Calu3 (cell line): ENCODE measurements at regions not wholly inside any gene's neighbourhood (a gene's known extent, or its start where the extent isn't known, plus 50 kb on each side); places are given as distances from the start of the nearest gene placed in this dataset.

Source experiments
- BruUV-seq: library from RNA; stranded (reverse); fragments of 400-500 nt; replicated peaks from 2 replicates; lab custom pipeline; 2021; lab: Mats Ljungman, UMichigan
- CTCF ChIA-PET: fragments of 300-600 bp; sonication (Branson Sonifier 250); formaldehyde crosslinking; loops from one replicate; lab custom pipeline; 2022; ENCODE audit warnings: antibody characterized with exemption; lab: Charles Lee
- DNase-seq: peaks from one replicate; pipeline ENCODE4 v3.0.0; 2022
- H3K27ac Mint-ChIP-seq: one replicate; pipeline ENCODE4 v1.8.0; 2022; ENCODE audit warnings: mixed read lengths; ENCODE audit not compliant: unreplicated experiment
- H3K27me3 Mint-ChIP-seq: one replicate; pipeline ENCODE4 v1.8.0; 2022; ENCODE audit warnings: mixed read lengths; ENCODE audit not compliant: unreplicated experiment
- H3K36me3 Mint-ChIP-seq: one replicate; pipeline ENCODE4 v1.8.0; 2022; ENCODE audit warnings: mild to moderate bottlenecking, moderate library complexity, mixed read lengths; ENCODE audit not compliant: insufficient read depth, unreplicated experiment
- H3K4me1 Mint-ChIP-seq: one replicate; pipeline ENCODE4 v1.8.0; 2022; ENCODE audit warnings: mild to moderate bottlenecking, low read depth, mixed read lengths; ENCODE audit not compliant: unreplicated experiment
- H3K4me3 Mint-ChIP-seq: one replicate; pipeline ENCODE4 v1.8.0; 2022; ENCODE audit warnings: mild to moderate bottlenecking, low read depth, moderate library complexity, mixed read lengths; ENCODE audit not compliant: unreplicated experiment
- H3K9me3 Mint-ChIP-seq: one replicate; pipeline ENCODE4 v1.8.0; 2022; ENCODE audit warnings: low read depth, mixed read lengths; ENCODE audit not compliant: unreplicated experiment
- CTCF ChIP-seq: fragments of 200-600 bp; IDR thresholded peaks from one replicate; pipeline ENCODE4 v1.8.0; 2022; ENCODE audit warnings: antibody characterized with exemption; ENCODE audit not compliant: unreplicated experiment
- intact Hi-C: fragments of 100-400 bp; cut with micrococcal nuclease; formaldehyde crosslinking; loops from one replicate; pipeline ENCODE4 v1.10.0; 2022; ENCODE audit not compliant: unreplicated experiment

- no peak for DNase-seq
- Mint-ChIP-seq H3K4me3 (no peak overlapping the region), H3K9me3 (peaks cover 10% of the 10 kb centered on the region), H3K27ac (no peak overlapping the region), H3K4me1 (no peaks in the 10 kb centered on the region), H3K36me3 (no peaks in the 10 kb centered on the region), H3K27me3 (no peaks in the 10 kb centered on the region)
- TF ChIP-seq CTCF: no peak
- CTCF ChIA-PET: no interaction called here
- no TSS peak for BruUV-seq
- intact Hi-C loops: no loop called here
Observed at GRCh38 chr7:112908086-112908485, 117.9 kb upstream of the TMEM168 start.

- Mint-ChIP-seq H3K9me3 (peaks cover 10% of the 10 kb centered on the region), H3K4me1 (no peaks in the 10 kb centered on the region), H3K27ac (no peak overlapping the region), H3K27me3 (no peaks in the 10 kb centered on the region), H3K4me3 (no peak overlapping the region), H3K36me3 (no peaks in the 10 kb centered on the region)
- no TSS peak for BruUV-seq
- CTCF ChIA-PET: no interaction called here
- DNase-seq: no peak
- TF ChIP-seq CTCF: no peak
- intact Hi-C loops: no loop called here
Observed at GRCh38 chr7:112907658-112908057, 117.5 kb upstream of the TMEM168 start.

GRCh38 chr7:112905950-112906349 lies 115.8 kb upstream of the TMEM168 start:
- no peak for TF ChIP-seq CTCF
- H3K9me3 Mint-ChIP-seq: peaks cover 10% of the 10 kb centered on the region
- no peaks in the 10 kb centered on the region for H3K4me1 Mint-ChIP-seq
- H3K27me3 Mint-ChIP-seq: no peaks in the 10 kb centered on the region
- H3K36me3 Mint-ChIP-seq: no peaks in the 10 kb centered on the region
- CTCF ChIA-PET: no interaction called here
- intact Hi-C loops: no loop called here
- H3K4me3 Mint-ChIP-seq: no peak overlapping the region
- BruUV-seq: no TSS peak
- no peak overlapping the region for H3K27ac Mint-ChIP-seq
- DNase-seq: no peak

GRCh38 chr7:112905413-112905812 lies 115.2 kb upstream of the TMEM168 start:
- intact Hi-C loops: no loop called here
- H3K27me3 Mint-ChIP-seq: no peaks in the 10 kb centered on the region
- no peak overlapping the region for H3K4me3 Mint-ChIP-seq
- H3K36me3 Mint-ChIP-seq: no peaks in the 10 kb centered on the region
- TF ChIP-seq CTCF: no peak
- no TSS peak for BruUV-seq
- DNase-seq: no peak
- H3K9me3 Mint-ChIP-seq: peaks cover 10% of the 10 kb centered on the region
- CTCF ChIA-PET: no interaction called here
- no peak overlapping the region for H3K27ac Mint-ChIP-seq
- H3K4me1 Mint-ChIP-seq: no peaks in the 10 kb centered on the region
